ENCODE measurements at regions not wholly inside any gene's neighbourhood (a gene's known extent, or its start where the extent isn't known, plus 50 kb on each side); places are given as distances from the start of the nearest gene placed in this dataset.

GRCh38 chr16:58931436-58931835 lies 197.3 kb upstream of the GOT2 start:
- ChIA-PET CTCF (no interaction called here), POLR2A (no interaction called here)
- Histone ChIP-seq H3K36me3 (ENCODE audit: control insufficient read depth, insufficient read depth, low read length) (no peaks in the 10 kb centered on the region), H3K27me3 (ENCODE audit: control insufficient read depth, insufficient read depth, low read length) (no peaks in the 10 kb centered on the region), H3K4me3 (ENCODE audit: low read depth, low read length) (no peak overlapping the region)
- no peak for TF ChIP-seq CTCF (IDR thresholded peaks at IDR 0.05; ENCODE audit: insufficient read depth, low read depth, low read length)
- DNase-seq (ENCODE audit: low read depth), result no peak

DNA sequence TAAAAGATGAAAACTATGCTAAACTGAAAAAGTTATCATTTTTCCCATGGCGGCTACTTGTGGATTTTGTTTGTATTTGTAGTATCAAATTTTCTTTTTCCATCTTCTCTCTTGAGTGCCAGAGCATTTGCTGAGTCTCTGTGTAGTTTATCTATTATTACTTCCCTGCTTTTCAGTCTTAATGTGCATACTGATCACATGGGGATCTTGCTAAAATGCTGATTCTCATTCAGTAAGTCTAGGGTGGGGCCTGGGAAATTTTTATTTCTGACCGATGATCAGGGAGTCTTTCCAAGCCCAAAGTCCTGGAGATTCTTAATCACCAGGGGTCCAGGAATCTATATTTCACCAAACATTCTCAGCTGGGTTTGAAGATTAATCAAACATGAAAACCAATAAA lies 189.0 kb upstream of the GOT2 start:
- POLR2A ChIA-PET, result no interaction called here
- no peaks in the 10 kb centered on the region for H3K36me3 ChIP-seq (ENCODE audit: control insufficient read depth, insufficient read depth, low read length)
- H3K27me3 ChIP-seq (ENCODE audit: control insufficient read depth, insufficient read depth, low read length), result no peaks in the 10 kb centered on the region
- CTCF ChIA-PET, result interaction anchor here (0.6 kb wide), 1 partner anchor 560 kb away, joined by 3 read pairs; no protein-coding TSS in a partner anchor
- no peak for DNase-seq (ENCODE audit: low read depth)
- no peak for TF ChIP-seq CTCF (IDR thresholded peaks at IDR 0.05; ENCODE audit: insufficient read depth, low read depth, low read length)
- no peak overlapping the region for H3K4me3 ChIP-seq (ENCODE audit: low read depth, low read length)

DNA sequence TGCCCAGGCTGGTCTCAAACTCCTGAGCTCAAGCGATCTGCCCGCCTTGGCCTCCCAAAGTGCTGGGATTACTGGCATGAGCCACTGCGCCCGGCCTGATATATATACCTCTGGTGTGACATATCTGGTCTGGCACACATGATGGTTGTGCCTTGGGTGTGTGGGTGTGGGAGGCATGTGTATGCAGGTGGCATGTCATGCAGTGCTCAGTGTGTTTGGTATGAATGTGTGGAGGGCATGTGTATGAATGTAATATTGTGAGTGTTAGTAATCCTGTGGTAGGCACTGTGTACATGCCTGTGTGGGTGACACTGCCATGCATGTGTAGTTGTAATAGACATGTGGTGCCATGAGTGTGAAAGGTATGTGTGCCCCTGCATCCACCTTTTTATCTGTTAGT lies 179.3 kb upstream of the GOT2 start:
- no peak for DNase-seq (ENCODE audit: low read depth)
- ChIA-PET POLR2A (no interaction called here), CTCF (no interaction called here)

DNA sequence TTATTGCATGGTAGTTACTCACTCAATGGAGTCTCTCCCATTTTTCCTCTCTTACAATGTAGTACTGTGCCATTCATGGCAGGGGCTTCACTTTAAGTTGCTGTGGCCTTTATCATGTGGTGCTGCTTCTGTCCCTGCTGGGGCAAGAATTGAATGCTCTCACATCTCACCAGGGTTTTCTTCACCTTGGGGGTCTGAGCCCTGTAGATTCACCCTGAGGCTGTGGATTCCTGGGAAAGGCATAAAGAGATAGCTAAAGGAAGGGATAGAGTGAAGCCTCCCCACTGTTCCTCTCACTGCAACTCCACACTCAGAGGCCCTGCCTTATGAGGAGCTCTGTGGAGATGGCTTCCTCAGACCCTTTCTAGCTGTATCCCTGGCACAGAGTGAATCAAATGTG lies 178.5 kb upstream of the GOT2 start:
- Histone ChIP-seq H3K36me3 (ENCODE audit: control insufficient read depth, insufficient read depth, low read length) (no peaks in the 10 kb centered on the region), H3K4me3 (ENCODE audit: low read depth, low read length) (no peak overlapping the region), H3K27me3 (ENCODE audit: control insufficient read depth, insufficient read depth, low read length) (no peaks in the 10 kb centered on the region)
- POLR2A ChIA-PET, result no interaction called here
- CTCF ChIA-PET, result interaction anchor here (0.6 kb wide), 1 partner anchor 375 kb away, joined by 3 read pairs; no protein-coding TSS in a partner anchor
- no peak for TF ChIP-seq CTCF (IDR thresholded peaks at IDR 0.05; ENCODE audit: insufficient read depth, low read depth, low read length)
- DNase-seq (ENCODE audit: low read depth), result no peak

More for the DNA sequence above, 179.3 kb upstream of the GOT2 start:
- TF ChIP-seq CTCF (IDR thresholded peaks at IDR 0.05; ENCODE audit: insufficient read depth, low read depth, low read length), result no peak
- H3K36me3 ChIP-seq (ENCODE audit: control insufficient read depth, insufficient read depth, low read length), result no peaks in the 10 kb centered on the region
- H3K27me3 ChIP-seq (ENCODE audit: control insufficient read depth, insufficient read depth, low read length), result no peaks in the 10 kb centered on the region
- no peak overlapping the region for H3K4me3 ChIP-seq (ENCODE audit: low read depth, low read length)

DNA sequence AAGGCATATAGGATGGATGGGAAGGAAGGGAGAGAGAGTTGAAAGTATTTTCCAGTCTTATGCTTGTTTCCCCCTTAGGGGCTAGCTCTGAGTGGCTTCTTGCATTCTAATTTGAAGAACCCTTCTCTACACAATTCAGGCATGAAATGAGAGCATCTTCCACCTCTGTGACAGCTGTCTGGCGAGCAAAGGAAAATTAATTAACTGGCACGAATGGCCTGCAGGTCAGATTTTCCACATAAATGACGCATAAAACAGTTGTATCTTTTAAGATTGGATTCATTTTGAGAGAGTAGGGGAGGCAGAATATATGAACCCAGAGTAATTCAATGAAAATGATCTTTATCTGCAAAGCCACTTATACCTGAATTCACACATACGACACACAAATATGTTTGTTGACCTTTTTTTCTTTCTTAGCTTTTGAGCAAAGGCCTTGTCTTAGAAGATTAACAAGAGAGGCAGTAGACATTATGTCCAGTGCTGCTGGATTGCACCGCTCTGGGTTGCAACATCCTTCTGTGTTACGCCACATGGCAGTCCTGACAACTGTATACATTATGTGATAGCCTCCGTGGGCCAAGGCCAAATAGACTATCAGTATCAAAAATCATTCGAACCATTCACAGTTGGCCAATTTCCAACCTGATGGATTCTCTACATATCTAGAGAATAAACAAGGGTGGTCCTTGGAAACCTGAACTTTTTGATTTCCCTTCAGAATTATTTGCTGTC lies 173.0 kb upstream of the GOT2 start:
- H3K27me3 ChIP-seq (ENCODE audit: control insufficient read depth, insufficient read depth, low read length), result no peaks in the 10 kb centered on the region
- H3K36me3 ChIP-seq (ENCODE audit: control insufficient read depth, insufficient read depth, low read length), result no peaks in the 10 kb centered on the region
- POLR2A ChIA-PET, result no interaction called here
- CTCF ChIA-PET, result interaction anchor here (0.6 kb wide), 1 partner anchor 15 kb away, joined by 3 read pairs; no protein-coding TSS in a partner anchor
- no peak for TF ChIP-seq CTCF (IDR thresholded peaks at IDR 0.05; ENCODE audit: insufficient read depth, low read depth, low read length)
- no peak overlapping the region for H3K4me3 ChIP-seq (ENCODE audit: low read depth, low read length)
- DNase-seq (ENCODE audit: low read depth), result no peak

All from BJ (cell line).